Embryonic facial prominence (tissue), 1 donor: ENCODE measurements at regions not wholly inside any gene's neighbourhood (a gene's known extent, or its start where the extent isn't known, plus 50 kb on each side); places are given as distances from the start of the nearest gene placed in this dataset.

Experiments
- DNase-seq: peaks from one replicate; pipeline ENCODE4 v3.0.0-alpha.2; 2016; ENCODE audit errors: extremely low spot score

- no peak for DNase-seq
Observed at GRCh38 chr1:59057796-59058195, 239.1 kb upstream of the FGGY start.

GRCh38 chr1:59058665-59059439 is 238.0 kb upstream of the FGGY start:
- DNase-seq = no peak

- peak; percentile 92 for DNase-seq
Observed at GRCh38 chr1:59061876-59062275, 235.0 kb upstream of the FGGY start.

GRCh38 chr1:59062743-59063142 is 234.2 kb upstream of the FGGY start:
- no peak for DNase-seq

GRCh38 chr1:59063501-59063900 is 233.4 kb upstream of the FGGY start:
- no peak for DNase-seq

DNA sequence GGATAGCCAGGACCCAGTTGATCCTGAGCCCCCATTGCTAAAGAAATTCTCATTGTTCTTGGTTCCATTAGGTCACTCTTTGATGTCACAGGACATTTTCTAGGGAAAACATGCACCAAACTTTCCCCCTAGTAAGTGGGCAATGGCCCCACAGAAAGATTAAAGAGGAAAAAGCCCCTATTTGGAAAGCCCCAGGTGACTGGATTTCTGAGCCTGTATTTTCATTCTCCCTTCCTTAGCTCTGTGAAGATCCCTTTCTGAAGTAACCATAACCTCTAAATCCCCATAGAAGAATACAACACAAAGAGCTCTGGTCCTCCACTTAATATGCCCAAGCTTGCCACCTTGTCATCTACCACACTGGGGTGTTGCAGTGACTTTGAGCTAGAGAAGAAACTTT is 232.3 kb upstream of the FGGY start:
- DNase-seq = no peak

DNA sequence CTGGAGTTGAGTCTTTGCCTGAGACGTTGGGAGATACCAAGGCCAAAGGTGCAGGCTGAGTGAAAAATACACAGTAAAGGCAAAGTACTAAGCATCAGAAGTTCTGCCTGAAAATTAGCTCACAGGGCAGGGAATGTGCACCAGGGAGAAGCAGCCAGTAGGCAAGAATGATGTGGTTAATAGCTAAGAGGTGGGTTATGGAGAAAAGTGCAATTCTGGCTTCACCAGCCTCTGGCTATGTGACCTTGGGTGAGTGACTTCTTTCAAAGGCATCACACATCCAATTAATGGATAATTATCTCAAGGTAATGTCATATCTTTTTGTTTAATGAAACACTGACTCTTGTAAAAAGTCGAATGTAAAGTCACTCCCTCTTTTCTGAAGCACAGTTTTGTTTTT is 230.7 kb upstream of the FGGY start:
- DNase-seq = no peak

GRCh38 chr1:59070610-59071009 is 226.3 kb upstream of the FGGY start:
- DNase-seq = no peak

GRCh38 chr1:59071289-59071688 is 225.6 kb upstream of the FGGY start:
- no peak for DNase-seq

- DNase-seq = no peak
Observed at GRCh38 chr1:59071876-59072582, 224.9 kb upstream of the FGGY start.

GRCh38 chr1:59072583-59072947 is 224.3 kb upstream of the FGGY start:
- no peak for DNase-seq

DNA sequence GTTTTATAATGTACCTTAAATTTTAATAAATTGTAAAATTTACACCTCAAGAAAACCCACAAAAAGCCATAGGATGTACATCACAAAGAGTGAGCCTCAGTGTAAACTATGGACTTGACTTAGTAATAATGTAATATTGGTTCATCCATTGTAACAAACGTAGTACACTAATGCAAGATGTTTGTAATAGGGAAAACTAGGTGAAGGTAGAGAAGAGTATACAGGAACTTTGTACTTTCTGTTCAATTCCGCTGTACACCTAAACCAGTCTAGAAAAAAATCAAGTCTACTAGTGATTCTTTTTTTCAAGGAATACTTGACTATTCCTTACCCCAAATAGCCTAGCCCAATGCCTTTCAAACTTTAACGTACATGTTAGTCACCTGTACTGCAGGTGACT is 222.3 kb upstream of the FGGY start:
- no peak for DNase-seq

DNA sequence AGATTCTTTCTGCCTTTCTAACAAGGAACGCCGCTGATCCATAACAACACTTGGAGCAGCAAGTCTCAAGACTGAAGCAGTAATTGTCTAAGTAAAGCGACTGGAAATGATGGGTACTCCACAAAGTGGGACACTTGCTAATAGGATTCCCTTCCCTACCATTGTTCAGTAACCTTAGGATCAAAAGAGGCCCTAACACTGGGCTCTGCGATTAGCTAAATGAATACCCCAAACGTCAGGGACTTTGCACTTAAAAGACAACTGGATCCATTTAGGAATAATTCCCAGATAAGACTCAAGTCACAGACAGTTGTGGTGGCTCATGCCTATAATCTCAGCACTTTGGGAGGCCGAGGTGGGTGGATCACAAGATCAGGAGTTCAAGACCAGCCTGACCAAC is 221.9 kb upstream of the FGGY start:
- no peak for DNase-seq

DNA sequence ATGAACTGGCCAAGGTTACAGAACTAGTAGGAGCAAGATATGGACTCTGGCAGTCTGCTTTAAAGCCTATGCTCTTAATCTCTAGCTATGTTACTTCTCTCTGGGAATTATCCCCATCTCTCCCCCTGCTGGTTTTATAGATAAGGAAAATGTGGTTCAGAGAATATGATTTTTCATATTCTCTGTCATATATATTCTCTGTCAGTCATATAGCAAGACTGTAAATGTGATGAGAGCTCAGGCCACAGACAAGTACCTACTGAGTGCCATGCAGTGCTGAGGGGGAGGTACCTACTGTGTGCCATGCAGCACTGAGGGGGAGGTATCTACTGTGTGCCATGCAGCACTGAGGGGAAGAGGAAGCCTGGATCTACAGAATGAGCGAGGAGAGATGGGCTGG is 220.3 kb upstream of the FGGY start:
- no peak for DNase-seq

GRCh38 chr1:59077466-59078069 is 219.3 kb upstream of the FGGY start:
- DNase-seq = no peak

DNA sequence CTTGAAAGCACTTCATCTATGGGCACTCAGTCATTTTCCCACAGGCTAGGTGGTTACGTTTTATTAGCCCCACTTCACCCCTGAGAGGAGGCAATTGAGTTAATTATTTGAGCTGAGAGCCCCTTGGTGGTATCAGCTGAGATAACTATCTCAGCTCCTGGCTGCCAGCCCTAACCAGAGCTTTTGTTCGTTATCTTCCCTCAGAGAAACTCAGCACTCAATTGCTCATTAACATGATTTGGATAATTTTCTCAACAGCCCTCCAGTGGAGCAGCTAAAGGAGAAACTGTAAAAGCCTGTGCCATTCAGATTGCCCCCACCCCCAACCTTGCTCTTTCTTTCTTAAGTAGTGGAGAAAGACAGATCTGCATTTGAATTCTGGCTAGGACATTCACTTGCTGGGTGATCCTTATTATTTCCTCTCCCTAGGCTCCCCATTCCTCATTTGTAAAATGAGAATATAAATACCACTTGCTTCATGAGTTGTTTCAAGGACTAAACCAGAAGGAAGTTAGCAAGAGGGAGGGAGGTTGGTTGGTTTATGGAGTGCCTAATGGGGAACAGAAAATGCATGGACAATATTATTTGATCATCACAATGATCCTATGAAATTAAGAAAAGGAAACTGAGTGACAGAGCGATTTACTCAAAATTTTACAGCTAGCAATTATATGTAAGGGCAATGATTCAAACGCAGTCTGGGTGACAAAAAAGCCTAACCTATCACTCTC is 218.7 kb upstream of the FGGY start:
- no peak for DNase-seq

GRCh38 chr1:59078866-59079265 is 218.0 kb upstream of the FGGY start:
- DNase-seq = no peak

DNA sequence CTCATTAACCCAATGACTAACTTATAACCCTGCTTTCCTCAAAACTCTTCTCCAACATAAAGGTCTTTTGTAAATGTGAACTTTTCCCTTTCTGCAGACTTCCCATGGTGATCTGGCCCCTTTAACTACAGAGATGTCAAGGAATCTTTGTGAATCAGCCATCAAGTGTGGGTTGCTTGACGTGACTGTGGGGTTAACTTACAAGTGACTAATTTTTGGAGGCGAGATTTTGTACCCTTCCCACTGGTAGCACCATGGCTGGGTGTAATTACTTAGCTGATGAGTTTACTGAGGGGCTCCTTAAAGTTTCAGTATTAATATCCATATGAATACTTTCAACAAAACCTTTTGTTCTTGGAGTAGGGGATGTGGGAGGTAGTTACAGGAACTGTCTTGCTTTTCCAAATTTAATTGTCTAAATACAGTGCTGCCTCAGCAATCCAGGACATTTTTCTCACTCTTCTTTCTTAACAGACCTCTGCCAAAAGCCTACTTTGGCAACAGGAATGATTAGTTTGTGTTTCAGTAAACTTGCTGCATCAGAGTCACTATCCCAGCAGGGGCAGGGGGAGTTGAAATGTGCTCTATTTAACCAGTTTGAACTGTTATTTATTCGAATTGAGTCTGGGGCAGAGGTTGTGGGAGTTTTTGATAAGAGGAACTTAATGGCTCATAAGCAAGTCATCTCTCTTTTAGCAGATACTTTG is 217.3 kb upstream of the FGGY start:
- DNase-seq = no peak

DNA sequence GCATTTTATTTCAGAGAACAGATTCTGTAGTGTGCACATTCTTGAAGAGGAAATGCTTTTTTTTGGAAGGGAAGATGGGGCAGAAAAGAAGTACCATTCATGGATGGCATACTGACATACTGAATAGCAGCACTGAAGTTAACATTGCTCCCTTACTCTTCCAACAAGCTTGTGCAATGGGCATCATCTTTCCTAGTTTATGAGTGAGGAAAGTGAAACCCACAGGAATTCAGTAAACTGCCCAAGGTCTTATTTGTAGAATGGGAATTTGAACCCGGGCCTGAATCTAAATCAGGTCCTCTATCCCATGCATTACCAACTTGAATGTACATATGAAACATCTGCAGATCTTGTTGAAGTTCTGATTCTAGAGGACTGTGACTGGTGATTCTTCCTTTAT is 215.7 kb upstream of the FGGY start:
- no peak for DNase-seq

- DNase-seq = no peak
Observed at GRCh38 chr1:59081795-59082194, 215.1 kb upstream of the FGGY start.

- no peak for DNase-seq
Observed at GRCh38 chr1:59083946-59084865, 212.7 kb upstream of the FGGY start.
